Neural crest cell (in vitro differentiated cells): ENCODE measurements at regions not wholly inside any gene's neighbourhood (a gene's known extent, or its start where the extent isn't known, plus 50 kb on each side); places are given as distances from the start of the nearest gene placed in this dataset.

Experiments
- DNase-seq: peaks from one replicate; pipeline ENCODE4 v3.0.0; 2021; ENCODE audit warnings: low read depth, mixed read lengths, low spot score
- H3K27ac Mint-ChIP-seq: one replicate; pipeline ENCODE4 v1.8.0; 2021; ENCODE audit warnings: mild to moderate bottlenecking, mixed read lengths; ENCODE audit not compliant: unreplicated experiment
- H3K27me3 Mint-ChIP-seq: 2 replicates; pipeline ENCODE4 v1.8.0; 2021; ENCODE audit warnings: low read depth, mild to moderate bottlenecking, mixed read lengths
- H3K36me3 Mint-ChIP-seq: 2 replicates; pipeline ENCODE4 v1.8.0; 2021; ENCODE audit warnings: low read depth, mild to moderate bottlenecking, mixed read lengths
- H3K4me1 Mint-ChIP-seq: 2 replicates; pipeline ENCODE4 v1.8.0; 2021; ENCODE audit warnings: mixed read lengths
- H3K4me3 Mint-ChIP-seq: one replicate; pipeline ENCODE4 v1.8.0; 2021; ENCODE audit warnings: mild to moderate bottlenecking, mixed read lengths
- H3K9me3 Mint-ChIP-seq: 2 replicates; pipeline ENCODE4 v1.8.0; 2021; ENCODE audit warnings: mixed read lengths
- CTCF ChIP-seq: fragments of 200-600 bp; sonication (generic); conservative IDR thresholded peaks from 2 replicates; pipeline ENCODE4 v1.5.0; 2021; ENCODE audit warnings: antibody characterized with exemption, mild to moderate bottlenecking

- no peaks in the 10 kb centered on the region for H3K27me3 Mint-ChIP-seq
- no peak for TF ChIP-seq CTCF
- H3K4me3 Mint-ChIP-seq: no peak overlapping the region
- no peaks in the 10 kb centered on the region for H3K4me1 Mint-ChIP-seq
- H3K9me3 Mint-ChIP-seq: no peaks in the 10 kb centered on the region
- H3K27ac Mint-ChIP-seq: no peak overlapping the region
- H3K36me3 Mint-ChIP-seq: no peaks in the 10 kb centered on the region
- DNase-seq: no peak
Measured at GRCh38 chr6:81491454-81492101, 260.9 kb downstream of the TENT5A start.

GRCh38 chr6:81487489-81487888 lies 265.0 kb downstream of the TENT5A start:
- Mint-ChIP-seq H3K4me1 (no peaks in the 10 kb centered on the region), H3K4me3 (no peak overlapping the region), H3K36me3 (no peaks in the 10 kb centered on the region), H3K27ac (no peak overlapping the region), H3K9me3 (no peaks in the 10 kb centered on the region), H3K27me3 (no peaks in the 10 kb centered on the region)
- no peak for DNase-seq
- TF ChIP-seq CTCF: no peak

GRCh38 chr6:81486234-81486633 lies 266.2 kb downstream of the TENT5A start:
- Mint-ChIP-seq H3K27me3 (no peaks in the 10 kb centered on the region), H3K27ac (no peak overlapping the region), H3K36me3 (no peaks in the 10 kb centered on the region), H3K9me3 (no peaks in the 10 kb centered on the region), H3K4me1 (no peaks in the 10 kb centered on the region), H3K4me3 (no peak overlapping the region)
- DNase-seq: no peak
- no peak for TF ChIP-seq CTCF

- no peak overlapping the region for H3K4me3 Mint-ChIP-seq
Measured at GRCh38 chr6:81485395-81485794, 267.1 kb downstream of the TENT5A start.

GRCh38 chr6:81484251-81484650 lies 268.2 kb downstream of the TENT5A start:
- no peak for TF ChIP-seq CTCF
- Mint-ChIP-seq H3K36me3 (no peaks in the 10 kb centered on the region), H3K9me3 (no peaks in the 10 kb centered on the region), H3K4me1 (no peaks in the 10 kb centered on the region), H3K27me3 (no peaks in the 10 kb centered on the region), H3K4me3 (no peak overlapping the region), H3K27ac (no peak overlapping the region)
- DNase-seq: no peak

More at GRCh38 chr6:81485395-81485794, 267.1 kb downstream of the TENT5A start:
- H3K9me3 Mint-ChIP-seq: no peaks in the 10 kb centered on the region
- H3K27me3 Mint-ChIP-seq: no peaks in the 10 kb centered on the region
- no peak for DNase-seq
- H3K27ac Mint-ChIP-seq: no peak overlapping the region
- H3K4me1 Mint-ChIP-seq: no peaks in the 10 kb centered on the region
- no peaks in the 10 kb centered on the region for H3K36me3 Mint-ChIP-seq
- no peak for TF ChIP-seq CTCF
